Epithelial cell of proximal tubule (primary cell): ENCODE measurements at regions not wholly inside any gene's neighbourhood (a gene's known extent, or its start where the extent isn't known, plus 50 kb on each side); places are given as distances from the start of the nearest gene placed in this dataset.

Experiments
- DNase-seq: peaks from one replicate; pipeline ENCODE4 v3.0.0-alpha.2; 2011; ENCODE audit warnings: low read depth
- H3K4me3 ChIP-seq: 2 replicates; pipeline ENCODE4 v1.5.1; 2011; ENCODE audit warnings: low read depth, mild to moderate bottlenecking, low read length
- CTCF ChIP-seq: conservative IDR thresholded peaks from 2 replicates; pipeline ENCODE4 v1.5.1; 2012; ENCODE audit warnings: low read depth, mild to moderate bottlenecking, low read length

GRCh38 chr4:152044331-152045036 lies 283.7 kb upstream of the GATB start:
- no peak for DNase-seq
- H3K4me3 ChIP-seq, result no peak overlapping the region
- TF ChIP-seq CTCF, result no peak

GRCh38 chr4:152041295-152041694 lies 280.5 kb upstream of the GATB start:
- TF ChIP-seq CTCF, result no peak
- no peak overlapping the region for H3K4me3 ChIP-seq
- DNase-seq, result no peak

GRCh38 chr4:152039691-152040090 lies 278.9 kb upstream of the GATB start:
- TF ChIP-seq CTCF, result no peak
- no peak overlapping the region for H3K4me3 ChIP-seq
- DNase-seq, result no peak

GRCh38 chr4:152039023-152039481 lies 278.2 kb upstream of the GATB start:
- no peak for DNase-seq
- TF ChIP-seq CTCF, result no peak
- H3K4me3 ChIP-seq, result no peak overlapping the region

- no peak for TF ChIP-seq CTCF
- H3K4me3 ChIP-seq, result no peak overlapping the region
- DNase-seq, result no peak
These were observed 277.4 kb upstream of the GATB start for GRCh38 chr4:152038238-152038637.

GRCh38 chr4:152037435-152037834 lies 276.6 kb upstream of the GATB start:
- H3K4me3 ChIP-seq, result no peak overlapping the region
- no peak for TF ChIP-seq CTCF
- DNase-seq, result no peak

GRCh38 chr4:152033621-152034020 lies 272.8 kb upstream of the GATB start:
- no peak for TF ChIP-seq CTCF
- H3K4me3 ChIP-seq, result no peak overlapping the region
- no peak for DNase-seq
